ENCODE measurements at regions not wholly inside any gene's neighbourhood (a gene's known extent, or its start where the extent isn't known, plus 50 kb on each side); places are given as distances from the start of the nearest gene placed in this dataset.

- TF ChIP-seq CTCF (conservative IDR thresholded peaks at IDR 0.05 in 1 of 2, IDR thresholded peaks at IDR 0.05 in 1 of 2; ENCODE audit: extremely low read depth in 1 of 2, insufficient read depth in 1 of 2, low read depth in 1 of 2, low read length in 2 of 2) (no peak), EZH2 (IDR thresholded peaks at IDR 0.05; ENCODE audit: borderline replicate concordance, low read length) (no peak)
These were observed 408.7 kb upstream of the TMPRSS15 start for GRCh38 chr21:18812308-18812707.

Measured in mammary epithelial cell (primary cell).